GM11168 (cell line): ENCODE measurements at regions not wholly inside any gene's neighbourhood (a gene's known extent, or its start where the extent isn't known, plus 50 kb on each side); places are given as distances from the start of the nearest gene placed in this dataset.

Experiments used
- in situ Hi-C: fragments of 300-500 bp; cut with MboI; formaldehyde crosslinking; loops from one replicate; pipeline ENCODE4 v1.12.0; 2022; ENCODE audit warnings: low sequenced_read_pairs; ENCODE audit not compliant: unreplicated experiment

GRCh38 chr17:5781236-5781927 lies 197.1 kb upstream of the NLRP1 start:
- in situ Hi-C loops, result no loop called here

- in situ Hi-C loops, result no loop called here
These were observed 199.0 kb upstream of the NLRP1 start for GRCh38 chr17:5783269-5783668.

GRCh38 chr17:5783851-5784250 lies 199.5 kb upstream of the NLRP1 start:
- in situ Hi-C loops, result no loop called here

GRCh38 chr17:5784791-5785190 lies 200.5 kb upstream of the NLRP1 start:
- in situ Hi-C loops, result no loop called here

DNA sequence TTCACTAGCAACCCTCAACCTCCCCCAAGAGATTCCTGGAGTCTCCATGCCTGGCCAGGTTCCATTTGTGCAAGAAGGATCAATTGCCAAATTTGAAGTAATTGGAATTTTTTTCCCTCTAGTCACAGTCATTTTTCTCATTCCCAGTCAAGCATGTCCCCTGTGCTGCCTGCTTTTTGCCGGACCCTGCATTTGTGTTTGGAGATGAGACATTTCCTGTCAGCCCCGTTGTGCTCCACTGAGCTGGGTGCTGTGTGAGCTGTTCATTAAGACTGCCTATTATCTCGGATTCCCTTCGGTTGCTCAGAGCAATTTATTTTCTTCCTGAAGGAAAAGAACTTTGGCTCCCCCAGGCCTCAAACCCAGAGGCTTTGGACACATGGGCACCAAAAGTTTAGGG lies 201.0 kb upstream of the NLRP1 start:
- in situ Hi-C loops, result no loop called here

DNA sequence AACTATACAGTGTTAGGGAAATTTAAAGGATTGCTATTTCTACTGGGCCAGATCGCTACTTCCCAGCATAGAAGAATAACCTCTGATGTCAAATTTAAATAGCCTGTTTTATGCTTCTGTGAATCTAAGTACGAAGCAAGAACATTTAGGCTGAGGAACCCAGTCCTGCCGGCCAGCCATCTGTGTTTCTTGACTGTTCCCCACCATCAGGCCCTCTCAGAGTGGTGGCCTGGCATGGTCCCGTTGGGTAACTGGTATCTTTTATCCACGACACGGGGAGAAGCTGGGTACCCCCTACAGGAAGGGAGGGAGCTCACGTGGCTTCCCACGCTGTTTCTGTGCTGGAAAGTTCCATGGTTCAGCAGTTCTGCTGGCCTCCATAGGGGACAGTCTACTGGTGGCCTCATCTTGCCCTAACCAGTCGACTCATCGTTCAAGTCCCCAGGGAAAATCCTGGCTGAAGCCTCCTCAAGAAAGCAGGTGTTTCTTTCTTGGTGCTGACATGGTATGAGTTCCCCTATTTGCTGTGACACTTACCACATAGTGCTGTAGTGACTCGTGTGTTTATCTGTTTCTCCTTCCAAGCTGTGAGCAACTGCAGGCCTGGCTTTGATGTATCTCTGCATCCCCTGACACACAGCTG lies 201.7 kb upstream of the NLRP1 start:
- in situ Hi-C loops, result no loop called here

DNA sequence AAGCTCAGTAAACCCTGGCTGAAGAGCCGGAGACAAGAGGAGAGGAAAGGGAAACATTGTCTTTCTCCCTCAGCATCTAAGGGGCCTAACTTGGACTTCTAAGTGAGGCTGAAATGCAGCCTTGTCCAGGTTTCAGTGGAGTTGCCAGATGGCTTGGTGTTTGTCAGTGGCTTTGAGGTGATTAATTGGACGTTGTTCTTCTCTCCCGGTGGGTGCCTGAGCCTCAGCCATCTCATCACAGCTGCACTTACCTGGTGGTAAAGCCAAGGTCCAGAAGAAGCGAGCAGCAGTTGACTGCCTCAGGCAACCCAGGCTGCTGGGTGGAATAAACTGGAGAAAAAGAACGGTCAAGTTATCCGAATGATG lies 202.2 kb upstream of the NLRP1 start:
- in situ Hi-C loops, result no loop called here

DNA sequence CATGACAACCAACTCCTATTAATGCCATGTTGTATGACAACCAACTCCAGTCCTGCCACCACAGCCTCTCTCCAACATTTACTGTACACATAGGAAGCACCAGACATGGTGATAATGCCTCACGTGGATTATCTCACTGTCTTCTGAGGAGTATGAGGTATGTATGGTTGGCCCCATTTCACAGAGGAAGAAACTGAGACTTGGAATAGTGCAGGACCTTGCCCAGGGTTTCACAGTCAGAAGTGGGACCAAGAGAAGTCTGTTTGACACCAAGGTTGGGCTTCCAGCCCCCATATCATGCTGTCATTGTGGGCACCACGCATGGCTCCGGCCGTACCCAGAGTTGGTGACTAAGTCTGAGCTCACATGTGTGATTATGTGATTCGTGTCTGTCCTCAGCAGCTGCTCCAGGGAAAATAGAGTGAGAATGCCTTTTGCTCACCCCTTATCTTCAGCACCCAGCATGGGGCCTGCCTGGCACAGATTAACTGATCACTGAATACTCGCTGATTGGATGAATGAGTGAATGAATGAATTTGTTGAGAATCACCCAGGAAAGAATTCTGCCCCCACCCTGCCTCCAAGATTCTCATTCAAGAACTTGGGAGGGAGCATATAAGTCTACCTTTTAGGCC lies 204.1 kb upstream of the NLRP1 start:
- in situ Hi-C loops, result no loop called here

- in situ Hi-C loops, result no loop called here
These were observed 205.2 kb upstream of the NLRP1 start for GRCh38 chr17:5789528-5789927.

GRCh38 chr17:5793157-5793556 lies 208.8 kb upstream of the NLRP1 start:
- in situ Hi-C loops, result no loop called here

DNA sequence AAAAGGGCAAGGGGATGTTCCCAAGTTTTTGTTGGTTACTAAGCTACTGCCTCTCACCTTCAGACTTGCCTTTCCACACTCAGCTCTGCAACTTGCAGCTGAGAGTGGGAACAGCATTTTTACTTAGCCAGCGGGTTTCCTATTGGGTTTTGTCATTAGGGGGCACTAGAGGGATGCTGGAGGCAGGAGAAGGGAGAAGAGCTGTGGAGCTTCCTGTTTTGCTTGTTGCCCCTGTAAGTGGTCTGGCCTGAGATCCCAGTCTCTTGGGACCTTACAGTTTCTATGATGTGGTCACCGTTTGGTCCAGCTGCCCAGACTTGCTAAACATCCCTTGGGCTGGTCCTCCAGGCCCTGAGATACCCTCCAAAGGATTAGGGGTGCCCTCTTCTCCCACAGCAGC lies 209.6 kb upstream of the NLRP1 start:
- in situ Hi-C loops, result no loop called here

- in situ Hi-C loops, result no loop called here
These were observed 210.1 kb upstream of the NLRP1 start for GRCh38 chr17:5794385-5794784.

- in situ Hi-C loops, result no loop called here
These were observed 210.7 kb upstream of the NLRP1 start for GRCh38 chr17:5794881-5795506.

DNA sequence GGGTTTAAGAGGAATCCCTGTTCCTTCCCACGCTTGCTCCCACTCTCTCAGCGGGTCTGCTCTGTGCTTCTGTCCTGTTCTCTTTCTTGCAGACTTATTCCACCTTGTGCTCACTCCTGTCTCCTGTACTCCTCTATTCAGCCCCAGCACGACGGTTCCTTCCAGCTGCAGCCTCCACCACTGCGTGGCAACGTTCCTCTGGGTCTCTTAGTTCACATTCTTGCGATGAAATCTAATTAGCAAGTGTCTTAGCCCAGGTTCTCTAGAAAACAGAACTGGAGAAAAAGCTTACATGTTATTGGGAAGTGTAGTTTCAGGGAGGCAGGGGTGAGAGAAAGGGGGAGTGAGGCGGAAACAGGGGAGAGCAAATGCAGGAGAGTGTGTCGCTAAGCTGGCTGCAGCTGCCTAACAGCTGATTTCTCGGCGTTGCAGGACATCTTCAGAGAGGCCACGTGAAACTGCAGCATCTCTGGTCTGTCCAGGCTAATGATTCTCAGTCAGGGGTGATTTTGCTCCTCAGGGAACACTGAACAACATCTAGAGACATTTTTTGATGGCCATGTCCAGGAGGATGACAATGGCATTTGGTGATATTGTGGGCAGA lies 213.2 kb upstream of the NLRP1 start:
- in situ Hi-C loops, result no loop called here

DNA sequence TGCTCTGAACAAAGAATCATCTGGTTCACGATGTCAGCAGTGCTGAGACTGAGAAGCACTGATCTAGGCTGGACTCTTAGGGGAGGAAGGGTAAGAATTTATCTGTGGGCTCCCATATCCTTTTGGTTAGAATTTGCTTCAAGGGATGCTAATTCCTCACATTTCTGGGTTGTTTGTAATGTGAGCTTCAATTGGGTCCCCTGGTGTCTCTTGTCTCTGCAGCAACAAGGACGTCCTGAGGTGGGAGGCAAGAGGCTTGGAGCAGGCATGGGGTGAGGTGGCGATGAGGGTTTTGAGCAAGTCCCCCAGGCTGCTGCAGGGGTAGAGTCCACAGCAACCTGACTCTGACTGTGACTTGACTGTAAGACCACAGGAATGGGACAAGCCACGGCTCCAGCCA lies 213.8 kb upstream of the NLRP1 start:
- in situ Hi-C loops, result no loop called here

- in situ Hi-C loops, result no loop called here
These were observed 215.8 kb upstream of the NLRP1 start for GRCh38 chr17:5800131-5800530.

- in situ Hi-C loops, result no loop called here
These were observed 216.3 kb upstream of the NLRP1 start for GRCh38 chr17:5800646-5801045.

GRCh38 chr17:5804251-5804650 lies 219.9 kb upstream of the NLRP1 start:
- in situ Hi-C loops, result no loop called here

DNA sequence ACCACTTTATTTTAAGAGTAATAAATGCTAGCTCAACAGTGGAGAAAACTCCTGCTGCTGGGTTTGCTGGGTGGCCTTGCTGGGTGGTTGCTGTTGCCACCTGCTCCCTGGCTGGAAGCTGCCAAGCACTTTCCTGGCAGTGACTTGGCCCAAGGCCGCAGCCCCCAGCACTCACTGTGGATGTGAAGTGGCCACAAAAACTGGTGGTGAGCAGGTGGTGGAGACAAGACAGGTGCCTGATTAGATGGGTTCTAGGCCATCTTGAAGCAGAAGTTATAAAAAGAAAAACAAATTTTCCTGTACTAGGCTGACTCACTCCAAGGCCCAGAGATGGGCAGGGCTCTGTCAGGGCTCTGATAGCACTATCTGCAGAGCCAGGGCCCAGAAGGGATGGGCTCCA lies 224.7 kb upstream of the NLRP1 start:
- in situ Hi-C loops, result no loop called here

DNA sequence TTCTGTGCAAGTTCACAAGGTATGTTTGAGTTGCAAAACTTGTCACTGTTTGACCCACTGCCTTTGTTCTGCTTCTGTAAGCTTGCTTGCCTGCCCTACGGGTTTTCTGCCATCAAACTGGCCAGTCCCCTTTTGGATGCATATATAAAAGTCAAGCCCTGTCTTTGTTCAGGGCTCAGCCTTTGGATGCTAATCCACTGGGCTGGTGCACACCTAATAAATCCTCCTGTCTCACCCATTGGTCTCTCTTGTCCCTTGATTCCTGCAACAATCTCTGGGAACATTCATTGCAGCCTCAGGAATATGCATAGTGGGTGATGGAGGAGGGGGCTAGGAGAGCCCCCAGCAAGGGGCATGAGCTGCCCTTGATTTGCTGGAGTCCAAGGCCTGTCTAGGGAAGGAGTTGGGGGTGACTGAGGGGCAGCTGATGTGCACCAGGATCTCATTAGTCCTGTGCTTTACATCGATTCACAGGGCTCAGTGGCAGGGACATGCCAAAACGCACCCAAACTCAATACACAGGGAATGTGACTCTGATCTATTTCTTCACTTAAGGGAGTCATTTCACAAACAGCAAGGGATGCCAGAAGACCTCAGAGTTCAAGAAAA lies 225.4 kb upstream of the NLRP1 start:
- in situ Hi-C loops, result no loop called here

DNA sequence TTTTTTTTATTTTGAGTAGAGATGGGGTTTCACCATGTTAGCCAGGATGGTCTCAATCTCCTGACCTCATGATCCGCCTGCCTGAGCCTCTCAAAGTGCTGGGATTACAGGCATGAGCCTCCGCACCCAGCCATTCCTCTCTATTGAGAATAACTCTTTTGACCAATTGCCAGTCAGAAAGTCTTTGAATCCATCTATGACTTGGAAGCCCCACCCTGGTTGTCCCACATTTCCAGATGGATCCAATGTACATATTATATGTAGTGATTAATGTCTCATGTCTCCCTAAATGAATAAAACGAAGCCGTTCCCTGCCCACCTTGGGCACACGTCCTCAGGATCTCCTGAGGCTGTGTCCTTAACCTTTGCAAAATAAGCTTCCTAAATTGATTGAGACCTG lies 228.3 kb upstream of the NLRP1 start:
- in situ Hi-C loops, result no loop called here
